ENCODE measurements at regions not wholly inside any gene's neighbourhood (a gene's known extent, or its start where the extent isn't known, plus 50 kb on each side); places are given as distances from the start of the nearest gene placed in this dataset.

GRCh38 chr10:8403711-8404371 is 349.4 kb downstream of the GATA3 start:
- TF ChIP-seq CTCF (optimal IDR thresholded peaks at IDR 0.05 in 1 of 3, IDR thresholded peaks at IDR 0.05 in 1 of 3, conservative IDR thresholded peaks at IDR 0.05 in 1 of 3; ENCODE audit: extremely low read depth in 1 of 3, insufficient read depth in 2 of 3, low read length in 3 of 3) (peak; percentile 12 to 26 (median 23)), EZH2 (IDR thresholded peaks at IDR 0.05; ENCODE audit: low read length) (no peak)
